Activated CD4-positive, alpha-beta T cell treated with anti-CD3 and anti-CD28 coated beads, Interleukin-2, amount 50 U/mL, for 1 hour (primary cell): ENCODE measurements at regions not wholly inside any gene's neighbourhood (a gene's known extent, or its start where the extent isn't known, plus 50 kb on each side); places are given as distances from the start of the nearest gene placed in this dataset.

Experiments used
- DNase-seq: peaks from one replicate; pipeline ENCODE4 v3.0.0-alpha.2; 2020

DNA sequence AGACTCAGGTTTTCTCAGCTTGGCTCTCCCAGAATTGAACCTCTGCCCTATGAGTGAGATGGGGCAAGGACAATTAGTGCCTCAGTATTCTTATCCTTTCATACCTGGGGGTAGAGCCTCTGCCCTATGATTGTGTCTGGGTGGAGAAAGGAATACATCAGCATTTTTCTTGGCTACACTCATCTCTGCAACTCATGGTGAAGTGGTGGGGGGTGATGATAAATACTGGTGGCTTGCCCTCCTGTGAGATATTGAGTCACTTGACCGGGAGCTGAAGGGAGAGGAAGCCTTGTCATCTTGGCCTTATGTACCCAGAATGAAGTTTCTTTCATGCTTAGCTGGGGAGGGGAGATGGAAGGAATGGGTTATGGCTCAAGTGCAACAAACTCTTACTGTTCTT lies 71.3 kb upstream of the ENOX2 start:
- no peak for DNase-seq

DNA sequence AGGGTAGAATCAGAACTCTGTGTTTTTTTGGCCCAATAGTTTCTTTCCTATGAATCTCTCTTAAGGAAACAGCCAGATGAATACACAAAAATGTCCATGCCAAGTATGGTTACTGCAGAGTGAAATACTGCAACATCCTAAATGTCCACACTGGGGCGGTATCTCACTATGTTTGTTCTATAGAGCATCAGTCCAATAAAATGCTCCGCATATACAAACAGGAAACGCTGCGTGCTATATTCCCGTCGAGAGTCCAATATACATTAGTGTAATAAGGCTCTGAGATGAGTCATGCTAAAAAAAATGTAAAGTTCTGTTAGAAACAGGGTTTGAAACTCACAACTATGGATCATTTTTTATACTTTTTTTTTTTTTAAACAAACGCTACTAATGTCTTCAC lies 72.9 kb upstream of the ENOX2 start:
- peak; percentile 0 for DNase-seq

DNA sequence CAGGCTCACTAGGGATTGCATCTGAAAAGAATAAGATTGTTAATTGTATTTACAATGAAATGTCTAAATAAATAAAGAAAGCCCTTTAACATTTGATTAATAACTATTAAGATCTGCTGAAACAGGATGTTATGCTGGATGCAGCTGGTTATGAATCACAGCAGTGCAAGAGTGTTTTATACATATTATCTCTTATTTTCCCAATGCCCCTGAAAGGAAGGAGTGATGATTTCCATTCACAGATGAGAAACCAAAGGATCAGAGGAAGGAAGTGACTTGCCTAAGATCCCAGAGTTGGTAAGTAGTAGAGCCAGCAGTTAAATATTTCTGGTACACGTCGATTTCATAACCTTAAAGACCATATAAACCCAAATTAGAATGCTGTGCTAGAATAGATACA lies 76.3 kb upstream of the ARHGAP36 start:
- DNase-seq = no peak

- no peak for DNase-seq
Measured at GRCh38 chrX:130984782-130985181, 73.4 kb upstream of the ARHGAP36 start.

GRCh38 chrX:130987241-130987640 lies 70.9 kb upstream of the ARHGAP36 start:
- DNase-seq = no peak

GRCh38 chrX:130990723-130991122 lies 67.4 kb upstream of the ARHGAP36 start:
- DNase-seq = no peak

DNA sequence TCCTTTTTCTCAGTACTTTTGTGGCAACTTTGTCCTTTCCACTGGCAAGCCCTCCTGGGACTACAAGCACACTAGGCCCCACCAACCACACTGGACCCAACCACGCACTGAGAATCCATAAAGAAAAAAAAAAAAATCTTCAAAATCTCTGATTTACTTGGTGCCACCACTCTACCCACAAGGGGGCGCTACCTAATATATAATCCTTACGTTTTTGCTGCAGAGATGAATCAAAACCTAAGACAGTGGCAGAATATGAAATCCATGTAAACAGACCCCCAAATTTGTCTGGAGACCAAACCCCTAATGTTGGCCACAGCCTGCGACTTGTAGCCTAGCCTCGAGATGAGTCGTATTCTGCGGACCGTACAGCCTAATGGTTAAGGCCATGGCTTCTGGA lies 63.5 kb upstream of the ARHGAP36 start:
- DNase-seq = peak; percentile 1

GRCh38 chrX:130995439-130995838 lies 62.7 kb upstream of the ARHGAP36 start:
- DNase-seq = no peak

DNA sequence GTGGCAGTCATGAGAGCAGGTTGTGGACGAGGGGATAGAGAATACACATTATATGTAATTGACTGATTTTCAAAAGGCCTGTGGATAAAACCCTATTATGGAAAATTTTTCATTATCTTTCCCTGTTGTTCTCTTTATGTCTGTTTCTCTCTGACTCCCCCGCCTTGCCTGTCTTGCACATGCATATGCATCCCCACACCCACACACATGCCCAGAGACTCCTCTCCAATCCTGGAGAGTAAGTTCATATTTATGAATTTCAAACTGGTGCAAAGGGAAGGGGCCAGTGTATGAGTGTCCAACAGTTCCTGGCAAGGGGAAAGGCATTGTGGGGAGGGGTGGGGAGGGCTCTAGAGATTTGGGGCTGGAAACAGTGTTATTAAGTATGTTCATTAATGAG lies 60.8 kb upstream of the ARHGAP36 start:
- DNase-seq = no peak

DNA sequence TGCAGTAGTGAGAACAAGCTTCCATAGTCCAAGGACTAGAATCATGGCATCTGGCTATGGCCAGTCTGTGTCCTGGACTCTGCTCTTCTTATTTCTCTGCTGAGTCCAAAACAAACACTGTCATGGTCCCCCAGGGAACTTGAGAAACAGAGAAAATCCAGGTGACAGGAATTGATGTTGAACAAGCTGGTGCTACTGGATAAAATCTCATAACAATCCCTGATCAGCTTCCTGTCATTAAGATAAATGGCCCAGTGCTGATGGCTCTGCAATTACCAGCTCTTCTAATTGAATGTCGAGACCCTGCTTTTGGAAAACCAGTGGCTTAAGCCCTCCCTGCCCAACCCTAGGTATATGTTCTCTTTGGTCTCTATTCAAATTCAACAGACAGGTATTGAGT lies 58.8 kb upstream of the ARHGAP36 start:
- no peak for DNase-seq
